Fibroblast of lung (primary cell): ENCODE measurements at regions not wholly inside any gene's neighbourhood (a gene's known extent, or its start where the extent isn't known, plus 50 kb on each side); places are given as distances from the start of the nearest gene placed in this dataset.

Experiments used
- CTCF ChIP-seq, 2 donors: IDR thresholded peaks in 1 of 2; conservative IDR thresholded peaks in 1 of 2; 1 replicate in 1 of 2; 2 replicates in 1 of 2; pipeline ENCODE4 v1.5.1; 2011 to 2012; ENCODE audit warnings: low read length in 2 of 2, control low read depth in 1 of 2, inconsistent platforms in 1 of 2, low read depth in 1 of 2, mild to moderate bottlenecking in 1 of 2
- EZH2 ChIP-seq: IDR thresholded peaks from 2 replicates; pipeline ENCODE4 v1.5.1; 2012; ENCODE audit warnings: low read length, control low read depth, mild to moderate bottlenecking; ENCODE audit errors: missing control alignments

- TF ChIP-seq CTCF (conservative IDR thresholded peaks at IDR 0.05 in 1 of 2, IDR thresholded peaks at IDR 0.05 in 1 of 2; ENCODE audit: low read depth in 1 of 2, low read length in 2 of 2) (no peak), EZH2 (no peak)
These were observed 1087.4 kb upstream of the SLIT2 start for GRCh38 chr4:19164334-19164733.
